HCT116 (cell line): ENCODE measurements at regions not wholly inside any gene's neighbourhood (a gene's known extent, or its start where the extent isn't known, plus 50 kb on each side); places are given as distances from the start of the nearest gene placed in this dataset.

ENCODE experiments used
- ATAC-seq: fragments of 200-7000 bp; cut with Tn5 transposase; 2 replicates; pipeline ENCODE4 v1.9.1; 2020; ENCODE audit warnings: mild to moderate bottlenecking, moderate library complexity
- BruUV-seq: library from RNA; stranded (reverse); fragments of 400-500 nt; replicated peaks from 2 replicates; lab custom pipeline; 2021; lab: Mats Ljungman, UMichigan
- CTCF ChIA-PET: fragments of 300-600 bp; sonication (Branson Sonifier 250); formaldehyde crosslinking; loops from one replicate; lab custom pipeline; 2021; ENCODE audit warnings: antibody characterized with exemption; lab: Charles Lee
- POLR2A ChIA-PET: fragments of 300-600, 350-600 bp; sonication (Branson Sonifier 250); formaldehyde crosslinking; loops from one replicate; lab custom pipeline; 2021; ENCODE audit warnings: antibody characterized with exemption; lab: Charles Lee
- RAD21 ChIA-PET, 2 experiments: fragments of 300-600 bp; sonication (Branson Sonifier 250); formaldehyde crosslinking; loops; one replicate each; lab custom pipeline; 2023; ENCODE audit warnings: low total read pairs in 2 of 2; ENCODE audit not compliant: uncharacterized antibody in 2 of 2, unreplicated experiment in 2 of 2, low non-redundant PET in 1 of 2; lab: Charles Lee
- DNase-seq: peaks from one replicate; pipeline ENCODE4 v3.0.0-alpha.2; 2010; ENCODE audit warnings: low read depth, low spot score
- H2AFZ ChIP-seq: fragments of 200-600 bp; shearing (Covaris generic), sonication (generic); 2 replicates; pipeline ENCODE4 v1.6.1; 2017; ENCODE audit warnings: low read depth, mixed run types, mixed read lengths, antibody characterized with exemption, low read length; ENCODE audit not compliant: poor library complexity, severe bottlenecking
- H3K27ac ChIP-seq: 2 replicates; pipeline ENCODE4 v1.5.1; 2012; ENCODE audit warnings: low read depth, low read length
- H3K27me3 ChIP-seq: fragments of 200-600 bp; sonication (generic); 2 replicates; pipeline ENCODE4 v1.6.1; 2016; ENCODE audit warnings: mixed run types, low read length, mixed read lengths; ENCODE audit not compliant: insufficient read depth
- H3K36me3 ChIP-seq, 2 experiments: fragments of 200-500 bp in 1 of 2; fragments of 200-600 bp in 1 of 2; sonication (Bioruptor generic) in 1 of 2; sonication (generic) in 1 of 2; 2 replicates each; pipeline versions ENCODE4 v1.5.1 to v1.6.1; 2014 to 2016; ENCODE audit warnings: low read length in 2 of 2, inconsistent platforms in 1 of 2, mixed read lengths in 1 of 2, mixed run types in 1 of 2; ENCODE audit not compliant: insufficient read depth in 2 of 2, control insufficient read depth in 1 of 2
- H3K4me1 ChIP-seq, 2 experiments: fragments of 200-600 bp in 1 of 2; sonication (generic) in 1 of 2; 2 replicates each; pipeline versions ENCODE4 v1.5.1 to v1.6.1; 2012 to 2017; ENCODE audit warnings: low read length in 2 of 2, inconsistent platforms in 1 of 2, mild to moderate bottlenecking in 1 of 2, mixed read lengths in 1 of 2, mixed run types in 1 of 2, moderate library complexity in 1 of 2; ENCODE audit not compliant: insufficient read depth in 2 of 2, control insufficient read depth in 1 of 2
- H3K4me2 ChIP-seq: fragments of 200-600 bp; sonication (generic); 2 replicates; pipeline ENCODE4 v1.6.1; 2017; ENCODE audit warnings: mixed run types, low read length, mixed read lengths
- H3K4me3 ChIP-seq, 2 experiments: fragments of 200-600 bp in 1 of 2; sonication (generic) in 1 of 2; replicated peaks in 1 of 2; 2 replicates each; pipeline ENCODE4 v1.5.1; 2011 to 2016; ENCODE audit warnings: low read length in 2 of 2, control low read depth in 1 of 2, low read depth in 1 of 2, mild to moderate bottlenecking in 1 of 2, mixed read lengths in 1 of 2, mixed run types in 1 of 2
- H3K79me2 ChIP-seq: fragments of 200-600 bp; sonication (generic); 2 replicates; pipeline ENCODE4 v1.6.1; 2017; ENCODE audit warnings: mild to moderate bottlenecking, mixed run types, low read length, moderate library complexity, mixed read lengths; ENCODE audit not compliant: insufficient read depth
- H3K9ac ChIP-seq: fragments of 200-600 bp; sonication (generic); 2 replicates; pipeline ENCODE4 v1.6.1; 2016; ENCODE audit warnings: low read length, mixed read lengths
- H3K9me2 ChIP-seq: fragments of 200-600 bp; sonication (generic), shearing (Covaris generic); 2 replicates; pipeline ENCODE4 v1.6.1; 2017; ENCODE audit warnings: mixed run types, mild to moderate bottlenecking, moderate library complexity; ENCODE audit not compliant: insufficient read depth
- H3K9me3 ChIP-seq, 2 experiments: fragments of 200-500 bp in 1 of 2; fragments of 200-600 bp in 1 of 2; sonication (Bioruptor generic) in 1 of 2; sonication (generic) in 1 of 2; 2 replicates each; pipeline ENCODE4 v1.6.1; 2014 to 2017; ENCODE audit warnings: low read length in 2 of 2, mixed read lengths in 2 of 2, inconsistent platforms in 1 of 2, low read depth in 1 of 2, mild to moderate bottlenecking in 1 of 2, mixed run types in 1 of 2, moderate library complexity in 1 of 2; ENCODE audit not compliant: control insufficient read depth in 1 of 2, insufficient read depth in 1 of 2
- H4K20me1 ChIP-seq: fragments of 200-600 bp; sonication (generic), shearing (Covaris generic); 2 replicates; pipeline ENCODE4 v1.6.1; 2017; ENCODE audit warnings: mixed run types, mild to moderate bottlenecking, moderate library complexity; ENCODE audit not compliant: insufficient read depth
- ATF3 ChIP-seq: IDR thresholded peaks from 2 replicates; pipeline ENCODE4 v1.6.1; 2012
- CBX3 ChIP-seq: IDR thresholded peaks from 2 replicates; pipeline ENCODE4 v1.6.1; 2012; ENCODE audit warnings: low read depth
- CEBPB ChIP-seq: IDR thresholded peaks from 2 replicates; pipeline ENCODE4 v1.6.1; 2012; ENCODE audit warnings: low read depth
- CTCF ChIP-seq, 3 experiments: fragments of 200-600 bp in 1 of 3; sonication (generic) in 1 of 3; IDR thresholded peaks in 2 of 3; conservative IDR thresholded peaks in 1 of 3; 2 replicates each; pipeline ENCODE4 v1.5.1; 2012 to 2017; ENCODE audit warnings: low read depth in 2 of 3, low read length in 2 of 3, antibody characterized with exemption in 1 of 3, borderline replicate concordance in 1 of 3, control low read depth in 1 of 3, mild to moderate bottlenecking in 1 of 3, mixed read lengths in 1 of 3, mixed run types in 1 of 3, moderate library complexity in 1 of 3; ENCODE audit not compliant: insufficient read depth in 1 of 3
- EGR1 ChIP-seq: IDR thresholded peaks from 2 replicates; pipeline ENCODE4 v1.6.1; 2012; ENCODE audit warnings: low read depth
- ELF1 ChIP-seq: IDR thresholded peaks from 2 replicates; pipeline ENCODE4 v1.6.1; 2012; ENCODE audit warnings: low read depth, borderline replicate concordance
- EZH2 ChIP-seq: fragments of 200-600 bp; sonication (generic); IDR thresholded peaks from 2 replicates; pipeline ENCODE4 v1.6.1; 2017; ENCODE audit warnings: antibody characterized with exemption, mixed run types
- JUND ChIP-seq: IDR thresholded peaks from 2 replicates; pipeline ENCODE4 v1.6.1; 2012
- POLR2A ChIP-seq: IDR thresholded peaks from 2 replicates; pipeline ENCODE4 v1.7.0; 2011; ENCODE audit warnings: borderline replicate concordance; ENCODE audit not compliant: insufficient read depth, insufficient read length; ENCODE audit errors: extremely low read depth
- REST ChIP-seq: IDR thresholded peaks from 2 replicates; pipeline ENCODE4 v1.6.1; 2012; ENCODE audit warnings: low read depth
- SP1 ChIP-seq: IDR thresholded peaks from 2 replicates; pipeline ENCODE4 v1.6.1; 2012; ENCODE audit warnings: low read depth
- TCF7L2 ChIP-seq: IDR thresholded peaks from 2 replicates; pipeline ENCODE4 v1.7.0; 2011; ENCODE audit warnings: borderline replicate concordance, inconsistent platforms; ENCODE audit not compliant: insufficient read depth, insufficient read length; ENCODE audit errors: extremely low read depth
- YY1 ChIP-seq: IDR thresholded peaks from 2 replicates; pipeline ENCODE4 v1.6.1; 2011; ENCODE audit warnings: low read length, low read depth, moderate library complexity, mild to moderate bottlenecking; ENCODE audit not compliant: insufficient replicate concordance; ENCODE audit errors: extremely low read depth
- ZFX ChIP-seq: fragments of 450-650 bp; IDR thresholded peaks from 2 replicates; pipeline ENCODE4 v1.6.1; 2017
- ZNF274 ChIP-seq: fragments of 200-500 bp; sonication (Bioruptor generic); IDR thresholded peaks from 2 replicates; pipeline ENCODE4 v1.6.1; 2014; ENCODE audit warnings: mild to moderate bottlenecking, low read depth, low read length, inconsistent platforms
- intact Hi-C: fragments of 100-400 bp; cut with micrococcal nuclease; formaldehyde crosslinking; loops from 2 replicates; pipeline ENCODE4 v1.10.0; 2022

- Histone ChIP-seq H2AFZ (no peak overlapping the region), H3K9me2 (no peaks in the 10 kb centered on the region), H3K9ac (no peak overlapping the region), H3K4me2 (no peak overlapping the region), H3K79me2 (no peaks in the 10 kb centered on the region), H3K27me3 (no peaks in the 10 kb centered on the region), H3K4me3 (no peak overlapping the region), H4K20me1 (no peaks in the 10 kb centered on the region), H3K27ac (no peak overlapping the region), H3K36me3 (no peaks in the 10 kb centered on the region), H3K4me1 (no peaks in the 10 kb centered on the region), H3K9me3 (no peaks in the 10 kb centered on the region)
- ChIA-PET CTCF (no interaction called here), POLR2A (no interaction called here), RAD21 (no interaction called here)
- TF ChIP-seq CBX3 (no peak), TCF7L2 (no peak), POLR2A (no peak), EGR1 (no peak), SP1 (no peak)
- ATAC-seq (no peak), DNase-seq (no peak)
- intact Hi-C loops: no loop called here
- BruUV-seq: no TSS peak
Observed at GRCh38 chr9:93792358-93792757, 162.8 kb downstream of the BARX1 start.

GRCh38 chr9:93786204-93786603, 169.0 kb downstream of the BARX1 start:
- no peak overlapping the region for H3K4me3 ChIP-seq
- no peaks in the 10 kb centered on the region for H3K27me3 ChIP-seq
- no peak overlapping the region for H3K9ac ChIP-seq
- ChIA-PET CTCF (no interaction called here), POLR2A (no interaction called here), RAD21 (no interaction called here)
- H4K20me1 ChIP-seq: no peaks in the 10 kb centered on the region
- TF ChIP-seq ATF3 (no peak), POLR2A (no peak), ELF1 (no peak), CBX3 (no peak), YY1 (no peak), CEBPB (no peak), REST (no peak), CTCF (IDR thresholded peaks at IDR 0.05 in 2 of 3, conservative IDR thresholded peaks at IDR 0.05 in 1 of 3; ENCODE audit: borderline replicate concordance in 1 of 3, insufficient read depth in 1 of 3, low read depth in 2 of 3, low read length in 2 of 3) (no peak), JUND (no peak), SP1 (no peak), ZFX (no peak), EZH2 (no peak), ZNF274 (no peak)
- no peaks in the 10 kb centered on the region for H3K4me1 ChIP-seq
- BruUV-seq: no TSS peak
- no peaks in the 10 kb centered on the region for H3K9me3 ChIP-seq
- H3K9me2 ChIP-seq: no peaks in the 10 kb centered on the region
- ATAC-seq: no peak
- no peak for DNase-seq
- intact Hi-C loops: no loop called here
- H3K36me3 ChIP-seq: no peaks in the 10 kb centered on the region
- no peaks in the 10 kb centered on the region for H3K79me2 ChIP-seq
- H2AFZ ChIP-seq: no peak overlapping the region
- no peak overlapping the region for H3K27ac ChIP-seq
- no peak overlapping the region for H3K4me2 ChIP-seq
